Neutrophil (primary cell): ENCODE measurements at regions not wholly inside any gene's neighbourhood (a gene's known extent, or its start where the extent isn't known, plus 50 kb on each side); places are given as distances from the start of the nearest gene placed in this dataset.

Experiments
- H3K27ac ChIP-seq: fragments of 200-600 bp; sonication (generic); 2 replicates; pipeline ENCODE4 v1.5.1; 2016; ENCODE audit warnings: mild to moderate bottlenecking, moderate library complexity
- H3K27me3 ChIP-seq: fragments of 200-600 bp; sonication (generic); 2 replicates; pipeline ENCODE4 v1.6.0; 2016; ENCODE audit warnings: mild to moderate bottlenecking
- H3K36me3 ChIP-seq: fragments of 200-600 bp; sonication (generic); 2 replicates; pipeline ENCODE4 v1.5.1; 2017
- H3K4me1 ChIP-seq, 2 experiments: fragments of 200-600 bp in 1 of 2; sonication (generic) in 1 of 2; 1 replicate in 1 of 2; 2 replicates in 1 of 2; pipeline versions ENCODE4 v1.5.1 to v1.6.1; 2013 to 2016; ENCODE audit warnings: low read depth in 1 of 2, low read length in 1 of 2, mild to moderate bottlenecking in 1 of 2, moderate library complexity in 1 of 2; ENCODE audit not compliant: control insufficient read depth in 1 of 2, insufficient read depth in 1 of 2
- H3K4me3 ChIP-seq, 2 experiments: fragments of 200-600 bp in 1 of 2; sonication (generic) in 1 of 2; 1 replicate in 1 of 2; 2 replicates in 1 of 2; pipeline ENCODE4 v1.5.1; 2013 to 2016; ENCODE audit warnings: low read depth in 1 of 2, low read length in 1 of 2, mild to moderate bottlenecking in 1 of 2, moderate library complexity in 1 of 2
- H3K9me3 ChIP-seq: fragments of 200-600 bp; sonication (generic); 2 replicates; pipeline ENCODE4 v1.5.1; 2016
- TF ChIP-seq, protein P1 (sequence below): fragments of 200-600 bp; sonication (generic); IDR thresholded peaks from 2 replicates; pipeline ENCODE4 v1.5.1; 2016; ENCODE audit warnings: antibody characterized with exemption

DNA sequence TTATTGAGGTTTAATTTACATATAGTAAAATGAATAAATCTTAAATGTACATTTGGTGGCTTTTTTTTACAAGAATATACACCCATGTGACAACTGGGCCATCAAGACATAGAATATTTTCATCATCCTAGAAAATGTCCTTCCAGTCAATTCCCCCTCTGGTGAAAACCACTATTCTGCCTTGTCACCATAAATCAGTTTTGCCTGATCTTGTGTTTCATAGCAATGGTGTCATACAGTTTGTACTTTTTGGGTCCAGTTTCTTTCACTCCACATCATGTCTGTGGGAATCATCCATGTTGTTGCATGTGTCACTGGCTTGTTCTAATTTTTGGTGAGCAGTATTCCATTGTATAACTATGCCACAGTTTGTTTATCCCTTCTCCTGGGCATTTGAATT, 133.1 kb downstream of the PDCD6IP start:
- Histone ChIP-seq H3K36me3 (no peaks in the 10 kb centered on the region), H3K4me3 (no peak overlapping the region), H3K27me3 (no peaks in the 10 kb centered on the region), H3K4me1 (peaks cover 0 to 7% of the 10 kb centered on the region in 2 experiments), H3K9me3 (no peaks in the 10 kb centered on the region), H3K27ac (no peak overlapping the region)
- TF ChIP-seq, protein P1, sequence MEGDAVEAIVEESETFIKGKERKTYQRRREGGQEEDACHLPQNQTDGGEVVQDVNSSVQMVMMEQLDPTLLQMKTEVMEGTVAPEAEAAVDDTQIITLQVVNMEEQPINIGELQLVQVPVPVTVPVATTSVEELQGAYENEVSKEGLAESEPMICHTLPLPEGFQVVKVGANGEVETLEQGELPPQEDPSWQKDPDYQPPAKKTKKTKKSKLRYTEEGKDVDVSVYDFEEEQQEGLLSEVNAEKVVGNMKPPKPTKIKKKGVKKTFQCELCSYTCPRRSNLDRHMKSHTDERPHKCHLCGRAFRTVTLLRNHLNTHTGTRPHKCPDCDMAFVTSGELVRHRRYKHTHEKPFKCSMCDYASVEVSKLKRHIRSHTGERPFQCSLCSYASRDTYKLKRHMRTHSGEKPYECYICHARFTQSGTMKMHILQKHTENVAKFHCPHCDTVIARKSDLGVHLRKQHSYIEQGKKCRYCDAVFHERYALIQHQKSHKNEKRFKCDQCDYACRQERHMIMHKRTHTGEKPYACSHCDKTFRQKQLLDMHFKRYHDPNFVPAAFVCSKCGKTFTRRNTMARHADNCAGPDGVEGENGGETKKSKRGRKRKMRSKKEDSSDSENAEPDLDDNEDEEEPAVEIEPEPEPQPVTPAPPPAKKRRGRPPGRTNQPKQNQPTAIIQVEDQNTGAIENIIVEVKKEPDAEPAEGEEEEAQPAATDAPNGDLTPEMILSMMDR: no peak

DNA sequence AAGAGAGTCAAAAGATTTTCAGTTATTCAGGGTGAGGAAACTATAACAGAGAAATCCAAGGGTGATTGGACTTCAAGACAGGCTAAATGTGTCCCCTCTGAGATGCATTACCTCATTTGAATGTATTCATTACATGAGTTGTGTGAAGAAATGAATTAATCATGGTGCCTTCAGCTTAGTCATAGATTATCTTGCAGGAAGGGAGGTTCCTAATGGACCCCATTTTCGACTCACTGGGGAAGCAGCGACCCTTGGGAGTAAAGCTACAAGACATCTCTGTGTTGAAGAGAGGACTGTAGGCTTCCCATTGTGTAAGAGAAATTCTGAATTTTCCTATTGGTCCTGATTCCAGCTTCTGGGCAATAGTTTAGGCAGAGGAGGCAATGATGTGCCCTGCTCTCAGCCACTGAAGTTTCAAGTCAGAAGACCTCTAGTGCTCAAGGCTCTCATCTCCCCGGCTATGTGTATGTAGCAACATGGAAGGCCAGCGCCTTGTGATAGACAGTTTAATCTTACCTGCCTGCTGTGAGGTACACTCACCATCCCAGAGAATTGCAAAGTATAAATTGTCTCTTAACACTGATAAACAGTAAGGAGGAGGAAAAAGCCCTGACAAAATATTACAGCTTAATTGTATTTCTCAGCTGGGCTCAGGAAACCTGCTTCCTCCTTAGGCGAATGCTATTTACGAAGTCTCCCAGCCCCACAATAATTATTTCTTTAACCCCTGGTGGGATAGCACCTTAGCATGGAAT, 133.8 kb downstream of the PDCD6IP start:
- H3K9me3 ChIP-seq: no peaks in the 10 kb centered on the region
- H3K4me1 ChIP-seq: peaks cover 2 to 11% of the 10 kb centered on the region in 2 experiments
- TF ChIP-seq, protein P1: no peak
- no peaks in the 10 kb centered on the region for H3K36me3 ChIP-seq
- H3K27ac ChIP-seq: no peak overlapping the region
- H3K4me3 ChIP-seq: no peak overlapping the region
- no peaks in the 10 kb centered on the region for H3K27me3 ChIP-seq

DNA sequence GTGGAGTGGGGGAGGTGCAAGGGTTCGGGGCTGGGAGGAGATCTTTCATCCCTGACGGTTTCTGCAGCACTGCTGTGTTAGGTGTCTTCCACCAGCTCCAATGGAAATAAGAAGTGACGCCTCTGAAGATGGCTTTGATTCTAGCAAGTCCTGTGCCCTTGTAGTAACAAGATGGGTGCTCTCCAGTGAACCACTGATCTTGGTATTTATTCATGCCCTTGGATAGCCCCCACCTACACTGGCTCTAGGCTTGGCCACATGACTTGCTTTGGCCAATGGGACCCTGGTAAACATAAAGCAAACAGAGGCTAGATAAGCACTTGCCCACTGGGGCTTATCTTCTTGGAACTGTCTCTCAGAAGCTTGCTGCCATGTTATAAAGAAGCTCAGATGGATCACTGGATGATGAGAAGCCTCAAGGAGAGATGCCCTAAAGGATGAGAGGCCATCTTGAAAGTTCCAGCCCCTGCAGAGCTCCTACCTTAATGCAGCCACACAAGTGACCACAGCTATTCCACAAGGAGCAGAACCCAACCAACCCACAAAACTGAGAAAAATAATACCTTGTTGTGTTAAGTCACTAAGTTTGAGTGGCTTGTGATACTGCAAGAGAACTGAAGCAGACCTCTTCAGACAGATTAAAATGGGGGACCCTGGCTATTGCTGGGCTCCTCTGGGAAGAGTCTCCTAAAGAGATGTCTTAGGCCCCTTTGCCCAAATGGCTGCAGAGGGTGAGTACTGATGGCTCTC, 137.9 kb downstream of the PDCD6IP start:
- H3K4me3 ChIP-seq: no peak overlapping the region
- TF ChIP-seq, protein P1: no peak
- H3K36me3 ChIP-seq: no peaks in the 10 kb centered on the region
- H3K27ac ChIP-seq: no peak overlapping the region
- no peaks in the 10 kb centered on the region for H3K9me3 ChIP-seq
- no peaks in the 10 kb centered on the region for H3K27me3 ChIP-seq
- peaks cover 10 to 21% of the 10 kb centered on the region in 2 experiments for H3K4me1 ChIP-seq

DNA sequence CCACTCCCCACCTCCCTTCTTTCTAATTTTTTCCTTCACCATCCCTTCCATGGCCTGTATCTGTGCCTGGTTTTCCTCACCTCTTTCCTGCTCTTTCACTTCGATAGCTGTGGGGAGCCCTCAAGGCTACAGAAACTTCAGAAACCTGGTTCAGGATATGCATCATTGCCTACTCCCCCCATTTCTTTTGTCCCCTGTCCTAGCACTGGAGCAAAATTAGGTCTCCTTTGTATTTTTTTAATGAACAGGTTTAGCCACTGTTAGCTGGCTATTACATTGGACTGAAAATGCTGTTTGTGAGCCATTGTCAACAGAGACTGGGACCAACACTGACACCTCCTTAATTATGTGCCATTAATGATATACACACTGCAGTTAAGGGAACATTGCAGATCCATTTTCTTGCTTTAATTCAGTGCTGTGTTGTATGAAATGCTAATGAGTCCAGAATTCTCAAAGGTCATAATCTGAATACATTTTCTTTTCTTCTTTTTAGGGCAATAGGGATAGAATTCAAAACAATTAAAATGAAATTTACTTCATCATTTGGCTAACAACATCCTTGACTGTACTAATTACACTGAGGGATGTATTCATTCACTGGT, 138.6 kb downstream of the PDCD6IP start:
- H3K36me3 ChIP-seq: no peaks in the 10 kb centered on the region
- H3K4me3 ChIP-seq: no peak overlapping the region
- no peak overlapping the region for H3K27ac ChIP-seq
- peaks cover 10 to 21% of the 10 kb centered on the region in 2 experiments for H3K4me1 ChIP-seq
- TF ChIP-seq, protein P1: no peak
- no peaks in the 10 kb centered on the region for H3K27me3 ChIP-seq
- no peaks in the 10 kb centered on the region for H3K9me3 ChIP-seq

DNA sequence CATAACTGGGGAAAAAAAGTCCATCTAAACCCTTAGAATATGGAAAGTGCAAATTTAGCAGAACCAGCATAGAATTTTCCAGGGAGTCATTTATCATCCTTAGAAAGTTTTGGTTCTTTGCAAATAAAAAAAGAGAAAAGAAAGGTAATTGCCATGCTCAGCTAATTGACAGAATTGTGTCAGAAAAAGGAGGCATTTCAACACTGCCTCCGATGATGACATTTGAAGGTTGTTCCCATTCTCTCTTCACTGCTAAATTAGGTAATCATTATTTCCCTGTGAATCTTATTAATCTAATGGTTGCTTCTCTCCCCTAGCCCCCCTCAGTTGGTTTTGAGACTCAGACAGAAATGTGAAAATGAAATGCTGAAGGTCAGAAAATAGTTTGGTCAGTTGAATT, 139.2 kb downstream of the PDCD6IP start:
- H3K9me3 ChIP-seq: no peaks in the 10 kb centered on the region

More for the DNA sequence above, 139.2 kb downstream of the PDCD6IP start:
- TF ChIP-seq, protein P1: no peak
- H3K4me1 ChIP-seq: peaks cover 10 to 21% of the 10 kb centered on the region in 2 experiments
- no peaks in the 10 kb centered on the region for H3K36me3 ChIP-seq
- H3K27ac ChIP-seq: no peak overlapping the region
- no peak overlapping the region for H3K4me3 ChIP-seq
- H3K27me3 ChIP-seq: no peaks in the 10 kb centered on the region
